Panc1 (cell line): ENCODE measurements at regions not wholly inside any gene's neighbourhood (a gene's known extent, or its start where the extent isn't known, plus 50 kb on each side); places are given as distances from the start of the nearest gene placed in this dataset.

ENCODE experiments used
- CTCF ChIP-seq: fragments of 450-650 bp; IDR thresholded peaks from 2 replicates; pipeline ENCODE4 v1.5.1; 2017; ENCODE audit warnings: mild to moderate bottlenecking
- POLR2AphosphoS5 ChIP-seq: IDR thresholded peaks from 2 replicates; pipeline ENCODE4 v1.6.1; 2012; ENCODE audit warnings: mild to moderate bottlenecking, low read depth, low read length, moderate library complexity
- REST ChIP-seq, 2 experiments: IDR thresholded peaks; 2 replicates each; pipeline ENCODE4 v1.6.1; 2011 to 2012; ENCODE audit warnings: low read depth in 2 of 2, control low read depth in 1 of 2, low read length in 1 of 2, mild to moderate bottlenecking in 1 of 2, moderate library complexity in 1 of 2; ENCODE audit not compliant: insufficient read depth in 1 of 2
- SIN3A ChIP-seq: IDR thresholded peaks from 2 replicates; pipeline ENCODE4 v1.6.1; 2012; ENCODE audit warnings: low read depth, mild to moderate bottlenecking, low read length, moderate library complexity, borderline replicate concordance; ENCODE audit not compliant: insufficient read depth
- TCF7L2 ChIP-seq: IDR thresholded peaks from 2 replicates; pipeline ENCODE4 v1.6.1; 2011; ENCODE audit warnings: mild to moderate bottlenecking, low read depth, low read length, inconsistent platforms

- no peak for TF ChIP-seq CTCF
- TF ChIP-seq SIN3A = no peak
- no peak for TF ChIP-seq POLR2AphosphoS5
- no peak for TF ChIP-seq REST (IDR thresholded peaks at IDR 0.05; ENCODE audit: insufficient read depth in 1 of 2, low read depth in 2 of 2, low read length in 1 of 2)
- no peak for TF ChIP-seq TCF7L2
Observed at GRCh38 chr12:34209259-34209835, 187.1 kb downstream of the ALG10 start.
